ENCODE measurements at regions not wholly inside any gene's neighbourhood (a gene's known extent, or its start where the extent isn't known, plus 50 kb on each side); places are given as distances from the start of the nearest gene placed in this dataset.

GRCh38 chr4:41369680-41370079, 113.0 kb downstream of the UCHL1 start:
- no peak for DNase-seq (ENCODE audit: extremely low spot score in 2 of 2)
- no peak overlapping the region for H3K4me3 ChIP-seq
- no peak overlapping the region for H3K27ac ChIP-seq
- no peaks in the 10 kb centered on the region for H3K4me1 ChIP-seq
- no peaks in the 10 kb centered on the region for H3K27me3 ChIP-seq
- intact Hi-C loops (cut with DNase I) = no loop called here
- H3K36me3 ChIP-seq = no peaks in the 10 kb centered on the region
- TF ChIP-seq POLR2A (IDR thresholded peaks at IDR 0.05) = no peak
- TF ChIP-seq CTCF (IDR thresholded peaks at IDR 0.05) = no peak
- no peak for TF ChIP-seq POLR2AphosphoS5 (IDR thresholded peaks at IDR 0.05; ENCODE audit: insufficient read depth in 1 of 2, low read depth in 1 of 2)
- H3K9me3 ChIP-seq = no peaks in the 10 kb centered on the region

- Histone ChIP-seq H3K4me1 (no peaks in the 10 kb centered on the region), H3K4me3 (no peak overlapping the region), H3K27me3 (no peaks in the 10 kb centered on the region), H3K36me3 (no peaks in the 10 kb centered on the region), H3K27ac (no peak overlapping the region), H3K9me3 (no peaks in the 10 kb centered on the region)
- intact Hi-C loops (cut with DNase I) = no loop called here
- no peak for TF ChIP-seq CTCF (IDR thresholded peaks at IDR 0.05)
- no peak for TF ChIP-seq POLR2A (IDR thresholded peaks at IDR 0.05)
- no peak for TF ChIP-seq POLR2AphosphoS5 (IDR thresholded peaks at IDR 0.05; ENCODE audit: insufficient read depth in 1 of 2, low read depth in 1 of 2)
- DNase-seq (ENCODE audit: extremely low spot score in 2 of 2) = no peak
Observed at GRCh38 chr4:41373221-41373620, 116.5 kb downstream of the UCHL1 start.

- no peaks in the 10 kb centered on the region for H3K27me3 ChIP-seq
- DNase-seq (ENCODE audit: extremely low spot score in 2 of 2) = no peak
- intact Hi-C loops (cut with DNase I) = no loop called here
- no peaks in the 10 kb centered on the region for H3K36me3 ChIP-seq
- H3K9me3 ChIP-seq = no peaks in the 10 kb centered on the region
- no peaks in the 10 kb centered on the region for H3K4me1 ChIP-seq
- H3K4me3 ChIP-seq = no peak overlapping the region
- TF ChIP-seq POLR2AphosphoS5 (IDR thresholded peaks at IDR 0.05; ENCODE audit: insufficient read depth in 1 of 2, low read depth in 1 of 2) (no peak), CTCF (IDR thresholded peaks at IDR 0.05) (no peak), POLR2A (IDR thresholded peaks at IDR 0.05) (no peak)
- H3K27ac ChIP-seq = no peak overlapping the region
Observed at GRCh38 chr4:41374490-41374889, 117.8 kb downstream of the UCHL1 start.

GRCh38 chr4:41375561-41375960, 118.8 kb downstream of the UCHL1 start:
- Histone ChIP-seq H3K9me3 (no peaks in the 10 kb centered on the region), H3K4me1 (no peaks in the 10 kb centered on the region), H3K4me3 (no peak overlapping the region), H3K27me3 (no peaks in the 10 kb centered on the region), H3K36me3 (no peaks in the 10 kb centered on the region), H3K27ac (no peak overlapping the region)
- DNase-seq (ENCODE audit: extremely low spot score in 2 of 2) = no peak
- no peak for TF ChIP-seq POLR2AphosphoS5 (IDR thresholded peaks at IDR 0.05; ENCODE audit: insufficient read depth in 1 of 2, low read depth in 1 of 2)
- TF ChIP-seq CTCF (IDR thresholded peaks at IDR 0.05) = no peak
- no peak for TF ChIP-seq POLR2A (IDR thresholded peaks at IDR 0.05)
- intact Hi-C loops (cut with DNase I) = no loop called here

- Histone ChIP-seq H3K27me3 (no peaks in the 10 kb centered on the region), H3K4me3 (no peak overlapping the region), H3K27ac (no peak overlapping the region), H3K9me3 (no peaks in the 10 kb centered on the region), H3K36me3 (no peaks in the 10 kb centered on the region), H3K4me1 (no peaks in the 10 kb centered on the region)
- DNase-seq (ENCODE audit: extremely low spot score in 2 of 2) = no peak
- intact Hi-C loops (cut with DNase I) = no loop called here
- TF ChIP-seq POLR2A (IDR thresholded peaks at IDR 0.05) = no peak
- no peak for TF ChIP-seq POLR2AphosphoS5 (IDR thresholded peaks at IDR 0.05; ENCODE audit: insufficient read depth in 1 of 2, low read depth in 1 of 2)
- no peak for TF ChIP-seq CTCF (IDR thresholded peaks at IDR 0.05)
Observed at GRCh38 chr4:41377196-41377595, 120.5 kb downstream of the UCHL1 start.

Data from vagina (tissue), 2 donors.